ENCODE measurements at regions not wholly inside any gene's neighbourhood (a gene's known extent, or its start where the extent isn't known, plus 50 kb on each side); places are given as distances from the start of the nearest gene placed in this dataset.

GRCh38 chr19:30226464-30227011 is 145.6 kb upstream of the ZNF536 start:
- TF ChIP-seq CTCF (IDR thresholded peaks at IDR 0.05; ENCODE audit: low read length) (no peak), EZH2 (optimal IDR thresholded peaks at IDR 0.05; ENCODE audit: low read depth, low read length) (no peak), EZH2phosphoT487 (IDR thresholded peaks at IDR 0.05; ENCODE audit: low read length) (no peak)

Data from MM.1S (cell line).